ENCODE measurements at regions not wholly inside any gene's neighbourhood (a gene's known extent, or its start where the extent isn't known, plus 50 kb on each side); places are given as distances from the start of the nearest gene placed in this dataset.
"Not testable (repeated sequence)": the region's sequence is repeated elsewhere in the genome, so short reads cannot be mapped to it uniquely, and the experiment has no call there.

DNA sequence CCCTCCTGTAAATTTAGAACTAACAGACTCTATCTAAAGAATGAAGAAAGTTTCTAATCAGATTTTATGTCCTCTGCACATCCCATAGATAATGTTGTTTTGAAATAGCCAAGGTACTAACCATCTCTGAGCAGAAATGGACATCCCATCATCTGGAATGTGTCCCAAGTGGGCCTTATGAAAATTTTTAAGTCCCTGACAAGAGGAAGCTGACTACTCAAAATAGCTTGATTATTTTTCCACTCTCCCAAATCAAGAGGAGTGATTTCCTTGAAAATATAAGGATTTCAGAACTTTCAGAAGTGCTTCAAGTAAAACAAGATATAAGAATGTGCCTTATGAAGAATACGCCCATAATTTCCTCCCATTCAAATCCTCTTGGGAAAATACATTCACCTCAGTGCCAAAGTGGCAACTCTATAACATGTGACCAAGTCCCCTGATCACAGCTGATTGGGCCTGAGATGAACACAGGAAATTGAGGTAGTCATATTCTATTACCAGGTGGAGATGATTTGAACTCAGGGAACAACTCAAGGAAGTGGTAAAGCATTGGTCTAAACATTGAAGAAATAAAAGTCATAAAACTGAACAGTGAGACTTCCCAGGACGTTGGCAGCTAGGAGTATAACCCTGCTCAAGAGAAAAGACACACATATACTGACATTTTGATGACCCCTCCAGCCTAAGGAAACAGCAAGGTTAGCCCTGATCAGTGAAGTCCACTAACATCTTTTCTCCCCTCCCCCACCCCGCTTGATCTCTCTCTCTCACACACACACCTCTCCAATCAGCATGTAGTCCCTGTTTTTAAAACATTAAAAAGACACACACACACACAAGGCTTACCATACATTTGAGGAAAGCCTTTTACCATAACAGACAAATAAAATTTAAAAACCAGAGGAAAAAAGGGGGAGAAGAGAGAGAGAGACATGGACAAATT, 70.8 kb upstream of the TEAD1 start:
- Histone ChIP-seq H3K27ac (ENCODE audit: low read depth, low read length) (no peak overlapping the region), H3K9me3 (ENCODE audit: control insufficient read depth, insufficient read depth, low read length) (no peaks in the 10 kb centered on the region), H3K27me3 (ENCODE audit: control insufficient read depth, insufficient read depth, low read length) (no peaks in the 10 kb centered on the region), H3K4me3 (ENCODE audit: low read depth, low read length) (no peak overlapping the region)
- ChIA-PET POLR2A (no interaction called here), CTCF (interaction anchor here (1.0 to 1.1 kb wide), 2 partner anchors 272 to 360 kb away, joined by 3 read pairs; no protein-coding TSS in a partner anchor)
- no peak for DNase-seq (ENCODE audit: low read depth, low spot score)
- TF ChIP-seq, protein P1, sequence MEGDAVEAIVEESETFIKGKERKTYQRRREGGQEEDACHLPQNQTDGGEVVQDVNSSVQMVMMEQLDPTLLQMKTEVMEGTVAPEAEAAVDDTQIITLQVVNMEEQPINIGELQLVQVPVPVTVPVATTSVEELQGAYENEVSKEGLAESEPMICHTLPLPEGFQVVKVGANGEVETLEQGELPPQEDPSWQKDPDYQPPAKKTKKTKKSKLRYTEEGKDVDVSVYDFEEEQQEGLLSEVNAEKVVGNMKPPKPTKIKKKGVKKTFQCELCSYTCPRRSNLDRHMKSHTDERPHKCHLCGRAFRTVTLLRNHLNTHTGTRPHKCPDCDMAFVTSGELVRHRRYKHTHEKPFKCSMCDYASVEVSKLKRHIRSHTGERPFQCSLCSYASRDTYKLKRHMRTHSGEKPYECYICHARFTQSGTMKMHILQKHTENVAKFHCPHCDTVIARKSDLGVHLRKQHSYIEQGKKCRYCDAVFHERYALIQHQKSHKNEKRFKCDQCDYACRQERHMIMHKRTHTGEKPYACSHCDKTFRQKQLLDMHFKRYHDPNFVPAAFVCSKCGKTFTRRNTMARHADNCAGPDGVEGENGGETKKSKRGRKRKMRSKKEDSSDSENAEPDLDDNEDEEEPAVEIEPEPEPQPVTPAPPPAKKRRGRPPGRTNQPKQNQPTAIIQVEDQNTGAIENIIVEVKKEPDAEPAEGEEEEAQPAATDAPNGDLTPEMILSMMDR (IDR thresholded peaks at IDR 0.05; ENCODE audit: low read depth, low read length): no peak

DNA sequence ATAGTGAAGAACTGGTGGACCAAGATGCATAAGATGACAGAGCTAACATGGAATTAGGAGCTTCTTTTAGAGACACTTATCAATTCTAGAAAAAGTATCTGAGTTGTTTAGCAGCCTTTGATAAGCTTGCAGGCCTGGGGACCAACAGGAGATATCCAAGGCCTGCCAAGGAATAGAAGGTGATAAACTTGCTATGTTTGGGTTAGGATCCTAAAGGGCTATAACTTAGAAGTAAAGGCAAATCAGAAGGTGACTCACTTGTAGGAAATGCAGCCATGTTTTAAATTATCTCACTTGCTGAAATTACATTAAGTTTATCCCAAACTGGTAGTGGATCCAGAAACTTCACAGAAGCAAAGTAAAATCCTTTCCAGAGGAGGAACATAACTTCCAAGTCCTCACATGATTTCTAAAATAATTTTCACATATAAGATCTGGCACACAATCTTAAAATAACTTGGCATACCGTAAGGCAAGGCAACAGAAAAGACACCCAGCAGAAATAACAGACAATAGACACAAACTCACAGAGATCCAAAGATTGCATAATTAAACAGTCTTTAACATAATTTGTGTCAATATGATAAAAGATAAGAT, 69.6 kb upstream of the TEAD1 start:
- CTCF ChIA-PET: interaction anchor here (0.9 kb wide), 1 partner anchor 12 kb away, joined by 3 read pairs; no protein-coding TSS in a partner anchor
- DNase-seq (ENCODE audit: low read depth, low spot score): no peak

DNA sequence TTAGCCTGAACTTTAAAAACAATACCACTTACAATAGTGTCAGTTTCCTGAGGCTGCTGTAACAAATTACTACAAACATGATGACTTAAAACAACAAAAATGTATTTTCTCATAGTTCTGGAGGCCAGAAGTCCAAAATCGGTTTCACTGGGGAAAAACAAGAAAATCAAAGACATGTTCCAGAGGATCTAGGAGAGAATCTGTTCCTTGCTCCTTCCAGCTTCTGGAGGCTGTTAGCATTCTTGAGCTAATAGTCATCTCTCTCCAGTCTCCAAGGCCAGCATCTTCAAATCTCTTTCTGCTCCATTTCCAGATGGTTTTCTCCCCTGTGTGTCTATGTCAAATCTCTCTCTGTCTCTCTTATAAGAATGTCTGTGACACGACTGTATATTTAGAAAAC, 67.6 kb upstream of the TEAD1 start:
- TF ChIP-seq, protein P1 (IDR thresholded peaks at IDR 0.05; ENCODE audit: low read depth, low read length): no peak
- no peaks in the 10 kb centered on the region for H3K27me3 ChIP-seq (ENCODE audit: control insufficient read depth, insufficient read depth, low read length)
- H3K9me3 ChIP-seq (ENCODE audit: control insufficient read depth, insufficient read depth, low read length): 0 out of 2 replicates have a peak, but pooled peaks cover 4% of the 10 kb centered on the region
- POLR2A ChIA-PET: no interaction called here
- H3K4me3 ChIP-seq (ENCODE audit: low read depth, low read length): no peak overlapping the region
- peak; percentile 72 for DNase-seq (ENCODE audit: low read depth, low spot score)
- H3K27ac ChIP-seq (ENCODE audit: low read depth, low read length): peak overlapping the region; percentile 35
- CTCF ChIA-PET: interaction anchor here (1.0 to 1.2 kb wide), 2 partner anchors 22 to 275 kb away, joined by 3 to 4 read pairs; no protein-coding TSS in a partner anchor

More for the DNA sequence above, 69.6 kb upstream of the TEAD1 start:
- POLR2A ChIA-PET: no interaction called here
- TF ChIP-seq, protein P1 (IDR thresholded peaks at IDR 0.05; ENCODE audit: low read depth, low read length): no peak
- no peaks in the 10 kb centered on the region for H3K9me3 ChIP-seq (ENCODE audit: control insufficient read depth, insufficient read depth, low read length)
- H3K27ac ChIP-seq (ENCODE audit: low read depth, low read length): no peak overlapping the region
- no peak overlapping the region for H3K4me3 ChIP-seq (ENCODE audit: low read depth, low read length)
- no peaks in the 10 kb centered on the region for H3K27me3 ChIP-seq (ENCODE audit: control insufficient read depth, insufficient read depth, low read length)

DNA sequence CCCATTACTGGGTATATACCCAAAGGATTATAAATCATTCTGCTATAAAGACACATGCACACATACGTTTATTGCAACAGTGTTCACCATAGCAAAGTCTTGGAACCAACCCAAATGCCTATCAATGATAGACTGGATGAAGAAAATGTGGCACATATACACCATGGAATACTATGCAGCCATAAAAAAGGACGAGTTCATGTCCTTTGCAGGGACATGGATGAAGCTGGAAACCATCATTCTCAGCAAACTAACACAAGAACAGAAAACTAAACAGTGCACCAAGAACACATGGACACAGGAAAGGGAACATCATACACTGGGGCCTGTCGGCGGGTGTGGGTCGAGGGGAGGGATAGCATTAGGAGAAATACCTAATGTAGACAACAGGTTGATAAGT, 65.5 kb upstream of the TEAD1 start:
- DNase-seq (ENCODE audit: low read depth, low spot score); POLR2A ChIA-PET; H3K27me3 ChIP-seq (ENCODE audit: control insufficient read depth, insufficient read depth, low read length); H3K27ac ChIP-seq (ENCODE audit: low read depth, low read length); H3K4me3 ChIP-seq (ENCODE audit: low read depth, low read length); H3K9me3 ChIP-seq (ENCODE audit: control insufficient read depth, insufficient read depth, low read length): not testable (repeated sequence)
- CTCF ChIA-PET: interaction anchor here (0.6 kb wide), 1 partner anchor 40 kb away, joined by 5 read pairs; no protein-coding TSS in a partner anchor

DNA sequence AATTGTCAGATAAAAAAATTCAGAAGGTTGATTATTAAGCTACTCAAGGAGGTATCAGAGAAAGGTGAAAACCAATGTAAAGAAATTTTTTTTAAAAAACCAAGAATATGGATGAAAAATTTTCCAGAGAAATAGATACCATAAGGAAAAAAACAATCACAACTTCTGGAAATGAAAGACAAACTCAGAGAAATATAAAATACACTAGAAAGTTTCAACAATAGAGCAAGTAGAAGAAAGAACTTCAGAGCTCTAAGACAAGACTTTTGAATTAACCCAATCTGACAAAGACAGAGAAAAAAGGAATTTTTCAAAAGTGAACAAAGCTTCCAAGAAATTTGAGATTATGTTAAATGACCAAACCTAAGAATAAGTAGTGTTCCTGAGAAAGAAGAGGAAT, 62.9 kb upstream of the TEAD1 start:
- Histone ChIP-seq H3K4me3 (ENCODE audit: low read depth, low read length) (no peak overlapping the region), H3K27ac (ENCODE audit: low read depth, low read length) (no peak overlapping the region), H3K27me3 (ENCODE audit: control insufficient read depth, insufficient read depth, low read length) (no peaks in the 10 kb centered on the region), H3K9me3 (ENCODE audit: control insufficient read depth, insufficient read depth, low read length) (0 out of 2 replicates have a peak, but pooled peaks cover 4% of the 10 kb centered on the region)
- TF ChIP-seq, protein P1 (IDR thresholded peaks at IDR 0.05; ENCODE audit: low read depth, low read length): no peak
- ChIA-PET CTCF (no interaction called here), POLR2A (no interaction called here)
- no peak for DNase-seq (ENCODE audit: low read depth, low spot score)
